ENCODE measurements at regions not wholly inside any gene's neighbourhood (a gene's known extent, or its start where the extent isn't known, plus 50 kb on each side); places are given as distances from the start of the nearest gene placed in this dataset.

DNA sequence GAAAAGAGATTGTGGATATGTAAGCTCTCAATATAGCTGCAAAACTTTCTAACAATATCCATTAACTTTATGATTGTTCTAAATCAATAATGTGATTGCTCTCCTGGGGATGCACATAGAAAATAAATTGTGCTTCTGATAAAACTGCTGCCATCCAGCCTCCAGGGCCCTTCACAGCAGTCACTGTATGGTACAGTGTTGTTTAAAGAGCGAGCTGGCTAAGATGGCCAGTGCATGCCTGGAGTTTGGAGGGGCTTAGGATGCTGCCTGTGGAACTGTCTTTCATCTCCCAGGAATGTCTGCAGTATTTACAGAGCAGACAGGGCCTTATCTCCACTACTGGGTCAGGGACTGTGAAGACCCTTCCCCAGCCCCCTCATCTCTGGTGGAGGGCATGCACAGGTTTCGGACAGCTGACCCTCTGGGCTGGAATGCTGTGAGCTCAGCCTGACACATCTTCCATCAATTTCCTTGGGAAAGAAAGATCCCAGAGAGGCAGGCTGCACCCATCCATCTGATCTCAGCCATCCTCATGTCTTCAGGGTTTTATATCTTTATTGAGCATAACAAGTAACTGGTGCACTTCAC lies 137.0 kb downstream of the PLPP3 start:
- DNase-seq (ENCODE audit: low read depth) = no peak

GRCh38 chr1:56441601-56442000 lies 137.8 kb downstream of the PLPP3 start:
- DNase-seq (ENCODE audit: low read depth) = no peak

DNA sequence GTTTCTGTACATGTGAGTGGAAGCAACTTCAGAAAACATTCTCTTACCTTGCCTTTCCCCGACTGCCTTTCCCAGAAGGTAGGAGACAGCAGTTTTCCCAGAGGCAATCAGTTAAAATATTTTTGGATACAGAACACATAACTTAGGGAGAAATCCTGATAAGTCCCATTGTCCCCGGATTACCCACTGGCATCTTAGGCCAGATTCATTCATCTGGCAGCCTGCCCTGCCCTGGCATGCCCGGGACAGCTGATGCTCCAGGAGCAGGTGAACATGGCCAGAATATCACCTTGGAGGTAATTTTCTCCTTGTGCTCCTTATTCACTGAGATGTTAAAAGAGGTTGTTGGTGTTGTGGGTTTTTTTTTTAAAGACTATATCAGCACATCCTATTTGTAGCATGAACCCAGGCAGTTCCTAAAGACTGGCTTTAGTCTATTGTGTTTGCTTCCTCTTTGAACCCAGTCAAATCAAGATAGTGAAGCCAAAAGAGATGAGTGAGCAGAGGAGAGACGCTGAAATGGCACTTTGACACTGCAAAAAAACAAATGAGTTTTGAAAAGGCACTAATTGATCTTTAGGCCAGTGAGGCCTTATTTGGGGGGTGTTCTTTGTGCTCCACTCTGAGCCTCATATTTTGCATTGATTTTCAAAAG lies 139.6 kb downstream of the PLPP3 start:
- DNase-seq (ENCODE audit: low read depth) = no peak

DNA sequence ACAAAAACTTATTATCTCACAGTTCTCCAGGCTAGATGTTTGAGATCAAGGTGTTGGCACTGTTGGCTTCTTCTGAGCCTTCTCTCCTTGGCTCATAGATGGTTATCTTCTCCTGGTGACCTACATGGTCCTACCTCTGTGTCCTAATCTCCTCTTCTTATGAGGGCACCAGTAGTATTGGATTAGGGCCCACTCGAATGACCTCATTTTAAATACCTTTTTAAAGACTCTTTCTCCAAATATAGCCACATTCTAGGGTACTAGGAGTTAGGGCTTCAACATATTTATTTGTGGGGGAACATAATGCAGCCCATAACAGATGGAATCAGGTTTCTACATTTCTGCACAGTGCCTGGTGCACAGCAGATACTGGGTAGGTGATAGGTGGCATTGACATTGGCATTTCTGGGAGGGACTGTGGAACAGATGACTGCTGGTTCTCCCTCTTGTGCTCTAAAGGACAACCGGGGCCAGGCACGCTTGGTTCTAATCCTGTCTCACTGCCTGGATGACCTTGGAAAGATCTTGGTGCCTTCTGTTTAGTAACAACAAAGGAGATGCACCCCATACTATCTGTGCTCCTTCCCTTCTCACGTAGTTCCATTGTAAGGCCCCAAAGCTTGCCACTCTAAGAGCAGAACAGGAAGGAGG lies 140.3 kb downstream of the PLPP3 start:
- DNase-seq (ENCODE audit: low read depth) = no peak

DNA sequence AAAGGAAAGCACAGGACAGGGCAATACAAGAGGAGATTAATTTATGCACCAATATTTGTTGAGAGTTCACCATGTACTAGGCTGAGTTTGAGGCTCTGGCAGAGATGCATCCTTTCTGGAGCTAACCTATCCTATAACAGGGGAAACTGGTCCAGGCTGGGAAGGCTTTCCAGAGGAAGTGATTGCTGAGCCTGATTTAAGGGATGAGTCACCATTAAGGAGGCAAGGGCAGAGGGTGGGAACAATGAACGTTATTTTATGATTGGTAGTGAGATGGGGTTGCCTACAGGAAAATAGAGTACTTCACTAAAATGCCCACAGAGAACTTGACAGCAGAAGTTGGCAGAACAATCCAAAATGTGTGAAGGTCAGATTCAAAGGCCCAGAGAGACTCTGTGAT lies 141.4 kb downstream of the PLPP3 start:
- no peak for DNase-seq (ENCODE audit: low read depth)

DNA sequence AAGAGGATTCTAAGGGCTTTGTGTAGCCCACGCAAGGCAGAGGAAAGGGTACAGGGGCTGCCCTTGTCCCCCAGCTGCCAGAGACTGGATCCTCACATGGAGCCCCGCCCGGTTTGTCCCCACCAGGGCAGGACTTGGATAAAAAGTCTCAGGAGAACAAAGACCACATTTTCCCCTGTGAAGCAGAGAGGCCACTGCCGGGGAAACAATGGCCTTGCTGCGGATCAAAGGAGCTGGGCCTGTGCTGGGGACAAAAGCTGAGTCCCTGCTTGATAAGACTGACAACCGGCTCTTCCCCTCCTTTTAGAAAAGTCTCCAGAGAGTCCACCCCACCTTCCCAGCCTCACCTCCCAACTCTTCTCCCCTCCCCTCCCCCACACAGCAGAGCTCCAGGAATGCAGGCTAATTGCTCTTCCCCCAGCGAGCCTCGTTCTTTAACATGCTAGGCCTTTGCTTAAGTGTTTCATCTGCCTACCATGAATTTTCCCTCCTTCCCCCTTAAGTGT lies 142.4 kb downstream of the PLPP3 start:
- no peak for DNase-seq (ENCODE audit: low read depth)

GRCh38 chr1:56436296-56436695 lies 143.1 kb downstream of the PLPP3 start:
- no peak for DNase-seq (ENCODE audit: low read depth)

- DNase-seq (ENCODE audit: low read depth) = no peak
Measured at GRCh38 chr1:56435434-56436262, 143.7 kb downstream of the PLPP3 start.

DNA sequence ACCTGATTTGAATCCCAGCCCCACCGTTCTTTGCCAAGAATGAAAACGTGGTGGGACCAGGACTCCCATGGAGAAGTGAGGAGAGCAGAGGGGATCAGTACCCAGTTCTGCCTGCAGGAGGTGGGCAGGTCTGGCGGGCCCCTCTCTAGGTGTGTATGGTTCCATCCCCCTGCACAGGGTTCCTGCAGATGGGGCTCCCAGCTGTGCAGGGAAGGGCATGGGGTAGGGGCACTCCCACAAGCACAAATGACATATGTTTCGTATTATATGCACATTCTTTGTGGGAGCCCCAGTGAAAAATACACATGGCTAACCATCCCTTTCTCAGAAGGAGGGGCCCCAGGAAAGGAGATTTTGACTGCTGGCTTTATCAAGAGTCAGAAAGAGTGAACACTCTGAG lies 144.6 kb downstream of the PLPP3 start:
- DNase-seq (ENCODE audit: low read depth) = no peak

GRCh38 chr1:56434025-56434424 lies 145.3 kb downstream of the PLPP3 start:
- peak; percentile 31 for DNase-seq (ENCODE audit: low read depth)

DNA sequence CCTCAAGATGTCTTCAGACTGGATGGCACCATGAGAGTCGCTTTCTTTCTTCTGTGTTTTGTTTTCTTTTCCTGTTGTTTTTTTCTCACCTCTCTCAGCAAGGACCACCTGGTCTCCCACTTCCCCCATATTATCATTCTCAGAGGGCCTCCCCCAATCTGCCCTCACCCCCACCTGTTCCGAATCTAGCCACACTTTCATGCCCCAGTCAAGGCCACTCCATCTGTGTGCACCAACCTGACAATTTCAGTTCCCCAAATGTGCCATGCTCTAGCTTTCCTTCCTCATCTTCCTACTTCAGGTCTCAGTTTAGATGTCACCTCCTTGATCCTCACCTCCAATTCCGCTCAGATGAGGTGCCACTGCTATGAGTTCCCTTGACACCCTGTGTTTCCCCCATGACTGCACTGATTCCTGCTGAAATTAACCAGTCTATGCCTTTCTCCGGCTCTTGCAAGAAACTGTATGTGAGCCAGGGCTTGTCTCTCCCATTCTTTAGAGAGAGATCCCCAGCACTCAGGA lies 146.2 kb downstream of the PLPP3 start:
- no peak for DNase-seq (ENCODE audit: low read depth)

DNA sequence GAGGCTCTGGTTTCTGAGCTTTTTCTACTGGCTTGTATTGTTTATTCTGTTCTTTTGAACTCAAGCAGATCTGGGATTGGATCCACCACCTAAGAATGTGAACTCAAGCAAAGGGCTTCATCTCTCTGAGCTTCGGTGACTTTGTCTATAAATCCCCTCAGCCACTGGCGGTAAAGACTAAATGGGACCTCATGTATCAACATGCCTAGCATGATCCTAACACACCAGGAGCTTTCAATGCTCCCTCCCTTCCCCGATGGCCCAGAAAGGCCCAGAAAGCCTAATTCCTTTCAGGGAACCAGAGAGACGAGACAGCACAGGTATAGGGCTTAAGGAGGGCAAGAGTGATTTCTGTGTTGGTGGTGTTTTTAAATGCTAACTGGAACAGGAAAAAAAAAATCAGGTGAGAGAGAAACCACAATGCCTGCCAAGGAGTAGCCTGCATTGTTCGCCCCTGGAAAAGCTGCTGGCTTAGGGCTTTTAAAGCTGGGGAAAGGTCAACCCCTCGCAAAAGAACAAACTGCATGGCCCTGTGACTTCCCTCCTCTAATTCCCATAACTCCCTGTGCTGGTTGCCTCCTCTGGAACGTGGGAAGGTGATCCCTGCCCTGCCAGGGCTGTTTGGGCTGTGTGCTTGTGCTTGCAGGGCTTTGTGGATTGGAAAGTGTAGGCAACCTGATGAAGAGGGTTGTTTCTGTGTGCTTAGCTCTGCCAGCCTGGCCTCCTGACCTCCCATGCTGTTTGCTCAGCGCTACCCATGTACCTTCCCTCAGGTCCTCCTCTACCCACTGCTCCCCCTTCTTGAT lies 147.0 kb downstream of the PLPP3 start:
- no peak for DNase-seq (ENCODE audit: low read depth)

- no peak for DNase-seq (ENCODE audit: low read depth)
Measured at GRCh38 chr1:56430141-56430839, 149.1 kb downstream of the PLPP3 start.

DNA sequence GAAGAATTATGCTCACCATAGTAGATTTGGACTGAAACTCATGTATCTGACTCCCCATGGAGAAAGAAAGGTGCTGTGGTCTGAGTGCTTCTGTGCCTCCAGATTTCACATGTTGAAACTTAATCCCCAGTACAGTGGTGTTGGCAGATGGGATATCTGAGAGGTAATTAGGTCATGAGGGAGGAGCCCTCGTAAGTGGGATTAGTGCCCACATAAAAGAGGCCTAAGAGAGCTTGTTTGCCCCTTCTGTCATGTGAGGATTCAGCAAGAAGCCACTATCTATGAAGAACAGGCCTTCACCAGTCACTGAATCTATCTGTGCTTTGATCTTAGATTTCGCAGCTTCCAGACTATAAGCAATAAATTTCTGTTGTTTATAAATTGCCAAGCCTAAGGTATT lies 150.1 kb downstream of the PLPP3 start:
- DNase-seq (ENCODE audit: low read depth) = peak; percentile 25

DNA sequence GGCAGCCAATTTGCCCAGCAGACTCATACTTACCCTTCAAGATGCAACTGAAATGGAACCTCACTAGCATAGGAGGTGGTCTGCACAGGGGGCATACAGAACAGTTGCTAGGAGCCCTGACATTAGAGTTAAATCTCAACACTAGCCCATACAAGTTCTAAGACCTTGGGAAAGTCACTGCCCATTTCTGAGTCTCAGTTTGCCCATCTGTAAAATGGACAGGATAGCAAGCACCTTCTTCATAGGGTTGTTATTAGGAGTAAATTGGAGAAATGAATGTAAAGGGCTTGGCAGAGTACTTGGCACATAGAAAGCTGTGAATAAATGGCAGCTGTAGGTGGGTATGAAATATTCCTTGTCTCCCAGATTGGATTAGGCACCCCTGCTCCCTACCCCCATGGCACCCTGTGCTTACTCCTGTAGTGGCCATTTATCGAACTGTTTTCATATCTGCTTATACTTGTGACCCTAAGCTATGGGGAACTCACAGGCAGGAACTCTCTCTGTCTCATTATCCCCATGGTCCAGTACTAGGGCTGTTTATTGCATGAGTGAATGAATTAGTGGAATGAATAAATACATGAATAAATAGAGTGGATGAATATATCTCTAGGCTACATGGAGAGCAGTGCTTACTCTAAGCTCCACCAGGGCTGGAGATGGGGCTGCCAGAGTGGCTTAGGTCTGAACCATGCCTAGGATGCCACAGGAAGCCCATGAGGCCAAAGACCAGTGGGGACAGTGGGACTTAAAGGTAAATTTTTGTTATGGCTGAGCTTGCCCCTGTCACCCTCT lies 152.6 kb downstream of the PLPP3 start:
- DNase-seq (ENCODE audit: low read depth) = no peak

- DNase-seq (ENCODE audit: low read depth) = no peak
Measured at GRCh38 chr1:56425494-56426037, 153.8 kb downstream of the PLPP3 start.

GRCh38 chr1:56424744-56425493 lies 154.4 kb downstream of the PLPP3 start:
- peak; percentile 99 for DNase-seq (ENCODE audit: low read depth)

DNA sequence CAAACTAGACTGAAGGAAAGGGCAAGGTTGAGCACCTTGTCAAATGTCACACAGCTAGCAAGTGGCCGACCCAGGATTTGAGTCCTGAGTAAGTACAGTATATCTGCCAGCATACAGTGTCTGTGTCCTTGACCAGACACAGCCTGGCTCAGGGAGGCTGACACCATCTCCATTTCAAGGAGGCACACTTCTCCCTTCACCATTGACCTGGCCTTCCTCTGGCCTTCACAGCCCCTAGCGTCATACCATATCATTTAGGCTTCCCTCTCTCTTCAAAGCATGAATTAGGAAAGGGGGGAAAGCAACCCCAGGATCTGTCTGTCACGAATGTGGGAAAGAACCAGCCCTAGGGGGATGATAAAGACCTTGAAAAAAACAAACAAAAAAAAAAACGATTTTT lies 155.6 kb downstream of the PLPP3 start:
- no peak for DNase-seq (ENCODE audit: low read depth)
